ENCODE measurements at regions not wholly inside any gene's neighbourhood (a gene's known extent, or its start where the extent isn't known, plus 50 kb on each side); places are given as distances from the start of the nearest gene placed in this dataset.

DNA sequence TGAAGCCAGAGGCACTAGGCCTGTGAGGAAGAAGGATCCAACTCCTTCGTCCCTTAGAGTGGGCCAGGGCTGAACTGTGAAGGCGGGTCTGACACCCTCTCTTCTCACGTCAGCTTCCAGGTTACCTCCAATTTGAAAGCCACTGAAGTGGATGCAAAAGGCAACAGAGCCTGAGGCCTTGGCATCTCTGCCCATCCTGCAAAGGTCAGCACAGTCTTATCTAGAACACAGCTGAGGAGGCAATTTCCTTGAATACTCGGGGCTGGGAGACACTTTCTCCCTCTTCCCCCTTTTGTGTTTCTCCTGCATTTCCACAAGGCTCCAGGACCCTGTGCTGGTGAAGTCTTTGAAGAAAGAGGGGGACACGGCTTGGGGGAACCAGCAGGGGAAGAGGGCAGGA is 91.6 kb upstream of the PAX6 start:
- DNase-seq = no peak

DNA sequence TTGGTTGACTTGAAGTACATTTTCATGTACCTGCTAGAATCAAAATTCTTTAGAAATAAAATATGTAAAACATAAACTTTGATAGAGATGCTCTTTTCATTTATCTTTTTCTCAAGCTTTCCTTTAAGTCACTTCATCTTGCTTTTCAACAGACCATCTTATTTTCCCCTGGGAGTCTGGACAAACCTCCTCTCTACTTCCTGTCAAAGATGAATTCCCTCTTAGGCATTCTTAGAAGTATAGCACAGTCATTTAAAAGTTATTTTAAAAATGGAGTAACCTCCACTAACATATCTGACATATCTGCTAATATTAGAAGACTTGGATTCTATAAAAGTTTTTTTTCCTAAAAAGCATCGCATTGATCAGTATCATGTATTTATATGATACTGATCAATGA is 84.8 kb upstream of the PAX6 start:
- DNase-seq = no peak

DNA sequence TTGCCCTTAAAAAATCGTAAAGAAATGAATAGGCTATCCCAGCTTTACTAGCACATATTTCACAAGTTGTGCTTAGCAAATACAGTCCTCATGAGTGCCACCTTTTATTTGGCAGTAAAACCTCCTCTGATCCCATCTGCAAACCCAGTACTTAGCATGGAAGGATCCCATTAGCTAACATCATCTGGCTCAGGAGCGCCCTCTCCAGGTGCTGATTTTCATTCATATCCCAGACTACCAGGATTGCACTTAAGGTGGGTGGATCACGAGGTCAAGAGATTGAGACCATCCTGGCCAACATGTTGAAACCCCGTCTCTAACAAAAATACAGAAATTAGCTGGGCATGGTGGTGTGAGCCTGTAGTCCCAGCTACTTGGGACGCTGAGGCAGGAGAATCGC is 76.1 kb upstream of the PAX6 start:
- DNase-seq = no peak

DNA sequence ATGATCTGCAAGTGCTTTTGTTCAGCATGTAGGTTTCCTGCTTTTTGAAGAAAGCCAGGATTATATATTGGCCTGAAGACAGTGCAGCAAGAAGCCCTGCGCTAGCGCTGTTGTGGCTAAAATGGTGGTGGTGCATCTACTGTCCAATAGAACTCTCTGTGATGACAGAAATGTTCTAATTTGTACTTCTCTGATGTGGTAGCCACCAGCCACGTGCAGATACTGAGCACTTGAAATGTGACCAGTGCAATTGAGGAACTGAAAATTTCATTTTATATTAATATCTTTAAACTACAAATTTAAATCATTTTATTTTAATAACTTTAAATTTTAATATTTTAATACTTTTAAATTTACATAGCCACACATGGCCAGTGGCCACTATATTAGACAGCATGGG is 73.0 kb upstream of the PAX6 start:
- DNase-seq = no peak

DNA sequence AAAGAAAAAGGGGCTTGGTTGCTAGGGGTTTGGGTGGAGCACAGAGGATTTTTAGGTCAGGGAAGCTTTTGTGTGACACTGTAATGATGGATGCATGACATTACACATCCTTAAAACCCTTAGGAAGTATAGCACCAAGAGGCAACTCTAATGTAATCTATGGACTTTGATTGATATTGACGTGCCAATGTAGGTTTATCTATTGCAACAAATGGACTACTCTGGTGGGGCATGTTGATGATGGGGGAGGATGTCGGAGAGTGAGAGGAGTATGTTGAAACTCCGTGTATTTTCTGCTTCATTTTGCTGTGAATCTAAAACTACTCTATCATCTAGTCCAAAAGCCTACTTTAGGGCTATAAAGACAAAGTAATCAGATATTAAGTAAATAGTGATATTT is 72.3 kb upstream of the PAX6 start:
- DNase-seq = no peak

DNA sequence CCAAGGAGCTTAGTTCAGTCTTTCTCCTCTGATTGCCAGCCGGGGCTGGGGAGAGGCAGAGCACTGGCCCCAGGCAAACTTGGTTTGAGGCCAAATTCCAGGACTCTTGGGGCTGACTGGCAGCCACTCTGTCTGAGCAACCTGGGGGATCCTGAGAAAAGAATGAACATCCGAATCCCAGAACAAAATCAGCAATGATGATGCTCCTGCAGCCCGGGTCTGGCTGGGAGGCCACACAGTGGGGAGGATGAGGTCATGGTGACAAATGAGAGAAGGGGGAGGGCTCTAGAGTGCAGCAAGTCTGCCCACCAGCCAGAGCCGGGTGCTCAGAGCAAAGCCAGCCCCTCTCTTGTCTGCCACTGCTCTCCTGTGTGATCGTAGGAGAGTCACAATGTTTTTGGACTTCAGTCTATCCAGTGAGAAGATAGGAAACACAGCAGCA is 71.8 kb upstream of the PAX6 start:
- no peak for DNase-seq

DNA sequence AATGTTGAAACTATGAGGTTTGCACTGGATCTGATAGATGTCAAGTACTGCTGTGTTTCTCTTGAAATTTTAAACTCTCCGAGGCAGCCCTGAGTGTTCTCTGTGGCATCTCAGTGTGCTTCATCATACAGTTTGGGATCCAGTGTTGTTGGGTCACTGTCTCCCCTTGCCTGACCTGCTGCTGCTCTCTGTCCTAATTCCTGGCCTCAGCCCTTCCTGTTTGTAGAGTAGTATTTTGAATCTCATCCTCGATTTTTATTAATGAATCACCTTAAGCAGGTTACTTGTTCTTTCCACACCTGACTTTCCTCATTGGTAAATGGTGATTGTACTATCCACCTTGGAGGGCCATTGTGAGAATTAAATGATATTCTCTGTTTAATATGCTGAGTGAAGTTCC is 70.7 kb upstream of the PAX6 start:
- DNase-seq = no peak

DNA sequence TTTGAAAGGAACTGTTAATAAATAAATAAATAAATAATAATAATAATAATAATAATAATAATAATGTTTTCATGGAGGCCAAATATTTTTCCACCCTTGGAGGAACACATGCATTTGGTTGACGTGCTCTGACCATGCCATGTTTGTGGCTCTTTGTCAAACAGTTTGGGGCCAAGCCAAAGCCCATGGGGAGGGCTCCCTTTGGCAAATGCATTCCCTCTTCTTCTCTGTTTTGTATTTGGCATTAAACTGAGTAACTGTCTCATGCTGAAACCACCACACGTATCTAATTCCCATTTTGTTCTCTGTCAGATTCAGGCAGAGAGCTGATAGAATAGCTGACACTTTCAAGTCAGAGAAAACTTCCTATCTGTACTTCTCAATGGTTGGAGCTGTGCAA is 68.6 kb upstream of the PAX6 start:
- no peak for DNase-seq

DNA sequence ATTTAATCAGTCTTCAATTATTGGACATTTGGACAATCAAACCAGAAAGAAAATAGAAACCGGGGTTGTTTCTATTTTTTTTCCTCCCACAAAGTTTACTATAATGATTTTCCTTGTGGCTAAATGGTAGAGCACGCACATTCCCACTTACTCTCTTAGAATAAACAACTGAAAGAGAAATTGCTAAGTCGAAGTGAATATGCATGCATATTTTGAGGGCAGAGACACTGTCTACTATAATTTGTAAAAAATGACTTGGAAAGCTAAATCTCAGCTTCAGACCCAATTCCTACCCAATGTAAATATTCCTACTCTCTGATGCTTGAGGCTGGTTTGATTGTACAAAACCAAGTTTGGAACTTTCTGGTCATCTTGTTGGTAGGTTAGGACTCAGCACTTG is 66.7 kb upstream of the PAX6 start:
- no peak for DNase-seq

DNA sequence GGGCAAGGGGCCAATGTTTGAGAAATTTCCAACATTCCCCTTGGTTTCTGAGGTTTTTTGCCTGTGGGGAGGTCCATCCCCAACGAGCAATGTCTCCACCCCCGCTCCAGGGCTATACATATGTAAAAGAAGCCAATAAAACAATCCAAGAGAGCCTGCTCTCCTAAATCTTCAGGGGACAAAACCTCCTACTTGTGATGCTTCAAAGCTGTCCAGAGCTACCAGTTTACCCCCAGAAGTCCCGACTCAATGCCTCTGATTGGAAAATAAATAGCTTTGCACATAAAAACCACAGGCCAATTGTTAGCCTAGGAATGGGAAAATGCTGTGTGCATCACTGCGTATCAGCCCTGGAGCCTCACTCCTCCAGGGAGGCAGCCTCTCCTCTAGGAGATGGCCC is 66.0 kb upstream of the PAX6 start:
- no peak for DNase-seq

DNA sequence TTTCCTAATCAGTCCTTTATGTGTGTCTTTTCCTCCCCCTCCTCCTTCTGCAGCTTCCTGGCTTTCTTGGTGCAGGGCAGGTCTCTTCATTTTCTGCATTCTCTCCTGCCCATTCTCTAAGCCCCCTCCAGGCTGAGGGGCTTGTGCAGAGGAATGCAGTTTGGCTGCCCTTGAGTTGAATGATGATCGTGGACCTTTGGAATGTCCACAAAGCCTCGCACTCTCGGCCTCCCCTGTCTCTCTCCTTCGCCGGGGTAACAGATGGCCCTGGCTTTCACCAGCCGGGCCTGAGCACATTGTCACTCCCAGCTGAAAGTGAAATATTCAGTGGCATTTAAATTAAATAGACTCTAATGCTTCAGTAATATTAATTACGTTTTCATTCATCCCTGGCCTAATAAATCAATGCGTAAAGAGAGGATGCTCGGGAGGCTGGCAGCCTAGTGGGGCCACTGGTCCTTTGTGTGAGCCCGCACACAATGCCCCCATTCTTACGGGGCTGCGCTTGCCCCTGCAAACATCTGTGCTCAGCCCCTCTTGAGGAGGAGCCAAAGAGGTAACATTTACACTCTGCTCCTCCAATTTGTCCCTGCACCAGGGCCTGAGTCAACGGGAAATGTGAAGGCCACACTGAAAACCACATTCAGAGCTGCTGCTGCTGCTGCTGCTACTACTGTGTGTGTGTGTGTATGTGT is 64.9 kb upstream of the PAX6 start:
- no peak for DNase-seq

DNA sequence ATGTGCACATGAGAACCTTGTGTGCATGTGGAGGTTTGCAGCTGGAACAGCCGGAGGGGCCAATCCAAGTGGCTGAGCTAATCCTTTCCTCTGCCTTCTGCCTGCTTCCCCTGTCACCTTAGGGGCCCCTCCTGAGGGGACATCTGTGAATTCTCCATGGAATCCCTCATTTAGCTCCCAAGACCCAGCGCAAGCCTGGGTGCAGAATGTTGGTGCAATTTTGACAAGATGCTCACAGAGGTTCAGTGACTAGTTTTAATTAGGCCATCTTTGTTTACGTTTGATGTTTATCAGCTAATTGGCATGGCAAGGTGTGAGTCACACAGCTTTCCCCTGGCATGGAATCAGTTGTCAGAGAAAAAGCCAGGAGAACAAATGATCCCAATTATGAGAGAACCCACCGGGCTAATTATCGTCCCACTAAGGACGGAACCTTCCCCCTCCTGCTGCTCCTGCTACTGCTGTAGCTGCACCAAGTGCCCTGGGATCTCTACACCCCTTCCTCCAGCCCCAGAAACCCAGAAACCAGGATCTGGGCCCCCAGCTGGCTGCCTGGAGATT is 63.6 kb upstream of the PAX6 start:
- no peak for DNase-seq

DNA sequence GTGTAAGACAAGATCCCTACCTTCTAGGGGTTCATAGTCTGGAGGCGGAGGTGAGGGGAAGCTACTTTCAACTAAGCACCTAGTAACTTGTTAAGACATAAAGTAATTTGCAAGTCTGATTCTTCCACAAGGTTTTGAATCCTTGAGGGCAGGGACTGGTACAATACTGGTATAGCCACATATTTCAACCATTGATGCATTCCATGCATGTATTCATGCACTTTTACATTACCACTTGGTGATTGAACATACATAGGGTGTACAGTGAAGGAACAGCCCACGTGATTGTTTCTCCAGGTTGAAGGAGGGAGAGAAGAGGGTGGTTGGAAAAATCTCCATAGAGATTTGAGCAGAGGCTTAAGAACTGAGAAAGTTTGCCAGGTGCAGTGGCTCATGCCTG is 62.0 kb upstream of the PAX6 start:
- no peak for DNase-seq

DNA sequence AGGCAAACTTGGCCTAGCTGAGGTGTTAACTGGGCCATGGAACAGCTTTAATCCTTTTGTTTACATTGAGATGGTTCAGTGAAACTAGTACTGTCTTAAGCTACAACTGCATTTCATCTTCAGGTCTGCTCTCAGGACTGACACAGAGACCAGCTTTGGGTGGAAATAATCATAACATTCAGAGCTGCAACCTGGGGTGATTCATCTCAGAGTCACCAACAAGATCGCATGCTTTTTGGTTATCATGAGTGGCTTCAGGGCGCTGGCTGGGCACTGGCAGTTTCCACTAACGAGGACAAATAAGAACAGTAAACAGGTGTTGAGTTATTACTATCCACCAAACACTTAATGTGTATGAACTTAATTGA is 60.9 kb upstream of the PAX6 start:
- DNase-seq = no peak

DNA sequence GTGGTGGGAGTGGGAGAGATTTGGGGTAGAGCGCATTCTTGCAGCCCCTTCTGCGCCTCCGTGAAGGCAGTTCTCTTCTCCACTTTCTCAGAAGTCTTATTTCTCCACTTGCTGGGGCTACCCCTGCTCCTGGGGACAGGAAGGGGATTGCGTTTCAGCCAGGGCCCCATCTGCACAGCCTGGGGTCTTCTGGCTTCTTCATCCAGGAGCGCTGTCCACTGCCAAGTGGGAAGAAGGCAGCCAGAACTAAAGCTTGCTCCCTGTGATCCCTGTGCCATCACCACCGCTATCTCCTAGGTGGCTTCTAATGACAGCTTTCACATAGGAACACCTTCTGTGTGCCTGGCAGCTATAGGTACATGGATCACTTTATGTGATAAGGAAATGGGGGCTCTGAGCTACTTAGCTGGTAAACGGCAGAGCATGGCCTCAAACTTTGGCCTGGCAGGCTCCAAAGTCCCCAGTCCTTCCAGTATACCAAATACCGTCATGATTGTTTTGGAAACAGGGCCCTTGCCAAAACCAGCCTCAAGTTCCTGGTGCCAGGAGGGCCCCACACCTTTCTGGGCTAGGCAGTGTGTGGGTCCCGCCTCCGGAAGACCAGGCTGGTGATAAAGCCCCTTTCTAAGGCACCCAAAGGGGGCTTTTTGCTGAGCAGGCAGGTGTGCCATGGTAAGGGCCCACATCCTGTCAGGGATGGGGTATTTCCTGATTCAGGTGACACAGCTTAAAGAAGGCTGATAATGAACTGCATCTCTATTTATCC is 60.4 kb upstream of the PAX6 start:
- no peak for DNase-seq

DNA sequence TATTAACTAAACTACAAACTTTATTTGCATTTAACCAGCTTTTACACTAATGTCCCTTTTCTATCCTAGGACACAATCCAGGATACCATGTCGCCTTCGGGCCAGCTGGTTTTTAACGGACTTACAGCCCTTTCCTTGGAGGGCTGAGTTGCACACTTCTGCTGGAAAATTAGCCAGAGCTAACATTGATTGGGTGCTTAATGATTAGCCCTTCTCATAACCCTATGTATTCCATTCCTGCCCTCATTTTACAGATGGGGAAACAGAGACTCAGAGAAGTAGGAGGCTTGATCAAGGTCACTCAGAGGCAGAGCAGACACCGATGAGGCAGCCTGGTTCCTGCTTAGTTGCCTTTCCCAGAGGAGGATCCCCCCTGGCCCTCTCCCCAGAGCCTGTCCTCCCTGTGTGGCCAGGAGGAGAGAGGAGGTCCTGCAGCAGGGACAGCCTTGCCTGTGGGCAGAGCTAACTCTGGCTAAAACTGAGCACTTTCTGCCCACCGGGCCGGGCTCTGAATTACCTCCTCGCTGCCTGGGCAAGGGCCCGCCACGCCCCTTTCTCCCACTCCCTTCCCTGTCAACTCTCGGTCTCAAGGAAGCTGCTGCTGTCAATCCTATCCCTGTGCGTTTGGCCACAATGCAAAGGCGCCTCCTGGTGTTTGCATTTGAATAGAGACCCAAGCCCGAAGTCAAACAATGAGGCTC is 59.6 kb upstream of the PAX6 start:
- peak; percentile 57 for DNase-seq

DNA sequence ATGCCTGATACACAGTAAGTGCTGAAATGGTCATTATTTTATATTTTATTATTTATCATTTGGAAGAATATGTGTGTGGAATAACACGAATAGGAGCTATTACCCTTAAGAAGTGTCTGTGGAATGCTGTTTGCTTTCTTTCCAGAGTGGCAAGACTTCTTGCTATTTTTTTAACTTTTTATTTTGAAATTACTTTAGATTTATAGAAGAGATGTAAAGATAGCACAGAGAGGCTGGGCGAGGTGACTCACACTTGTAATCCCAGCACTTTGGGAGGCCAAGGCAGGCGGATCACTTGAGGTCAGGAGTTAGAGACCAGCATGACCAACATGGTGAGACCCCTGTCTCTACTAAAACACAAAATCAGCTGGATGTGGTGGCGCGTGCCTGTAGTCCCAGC is 58.9 kb upstream of the PAX6 start:
- no peak for DNase-seq

DNA sequence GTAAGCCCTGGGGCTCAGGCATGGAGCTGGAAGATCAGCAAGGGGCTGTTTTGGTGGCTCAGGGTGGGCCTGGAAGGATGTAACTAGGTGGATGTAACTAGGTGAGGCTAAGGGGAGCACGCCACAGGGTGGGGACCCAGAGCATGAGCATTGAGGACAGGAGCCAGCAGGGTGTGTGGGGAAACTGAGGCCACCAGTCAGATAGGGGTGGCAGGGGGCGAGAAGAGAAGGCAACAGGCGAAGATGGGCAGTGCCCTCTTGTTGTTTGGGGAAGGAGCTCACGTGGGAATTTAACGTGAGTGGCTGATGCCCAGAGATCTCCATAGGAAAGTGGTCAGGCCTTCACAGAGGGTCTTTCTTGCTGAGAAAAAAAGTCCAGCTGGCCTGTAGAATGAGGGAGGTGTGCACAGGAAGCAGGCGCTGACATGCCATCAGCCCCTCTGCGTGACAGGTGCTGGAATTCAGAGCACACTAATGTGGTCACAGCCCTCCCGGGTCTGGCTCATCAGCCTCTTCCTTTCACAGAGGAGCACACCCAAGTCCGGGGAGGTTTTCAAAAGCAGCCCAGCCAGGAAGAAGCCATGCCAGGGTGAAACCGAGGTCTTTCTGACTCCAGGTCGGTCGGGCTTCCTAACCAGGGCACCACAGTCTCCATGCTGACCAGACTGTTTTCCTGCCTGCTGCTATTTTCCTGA is 54.6 kb upstream of the PAX6 start:
- DNase-seq = no peak

DNA sequence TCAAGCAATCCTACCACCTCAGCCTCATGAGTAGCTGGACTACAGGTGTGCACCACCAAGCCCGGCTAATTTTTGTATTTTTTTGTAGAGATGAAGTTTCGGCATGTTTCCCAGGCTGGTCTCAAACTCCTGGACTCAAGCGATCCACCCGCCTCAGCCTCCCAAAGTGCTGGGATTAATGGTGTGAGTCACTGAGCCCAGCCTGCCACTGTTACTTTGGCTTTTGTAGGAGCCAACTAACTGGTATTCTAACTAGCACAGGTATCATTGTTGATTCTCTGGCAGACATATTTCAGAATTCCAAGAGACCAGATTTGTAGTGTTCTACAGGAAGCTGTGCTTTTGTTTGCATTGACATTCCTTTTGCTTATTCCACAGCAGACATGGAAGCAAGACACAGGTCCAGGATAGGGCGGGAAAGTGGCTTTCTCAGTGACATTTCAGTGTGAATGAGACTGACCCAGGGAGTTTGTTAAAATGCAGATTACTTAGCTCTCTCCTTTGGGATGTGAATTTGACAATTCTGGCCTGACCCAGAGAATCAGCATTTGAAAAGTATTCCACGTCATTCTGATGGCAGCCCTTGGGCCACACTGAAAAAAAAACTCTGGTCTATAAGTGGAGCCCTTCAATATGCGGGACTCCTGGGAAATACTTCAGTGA is 52.2 kb upstream of the PAX6 start:
- DNase-seq = no peak

DNA sequence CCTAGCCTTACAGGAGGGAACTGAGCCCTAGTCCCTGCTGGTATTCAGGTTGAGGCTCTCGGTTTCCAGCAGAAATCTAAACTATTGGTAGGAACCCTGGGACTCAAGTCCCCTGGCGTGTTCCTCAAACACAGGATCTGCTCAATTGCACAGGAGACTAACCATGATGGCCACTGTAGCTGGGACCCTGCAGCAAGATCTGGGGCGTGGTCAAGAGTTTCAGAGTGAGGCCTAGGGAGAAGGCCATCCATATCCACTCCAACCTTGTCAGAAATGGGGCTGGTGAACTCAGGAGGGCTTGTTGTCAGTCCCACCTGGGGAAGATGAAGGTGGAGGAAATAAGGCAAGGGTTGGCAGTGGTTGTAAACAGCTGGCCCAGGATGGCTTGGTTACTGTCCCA is 49.9 kb upstream of the PAX6 start:
- no peak for DNase-seq
